BE2C (cell line): ENCODE measurements at regions not wholly inside any gene's neighbourhood (a gene's known extent, or its start where the extent isn't known, plus 50 kb on each side); places are given as distances from the start of the nearest gene placed in this dataset.

Experiments
- DNase-seq: peaks from one replicate; pipeline ENCODE4 v3.0.0-alpha.2; 2020
- H3K27me3 ChIP-seq: fragments of 250-450 bp; sonication (Bioruptor Pico); 2 replicates; pipeline ENCODE4 v1.5.1; 2020; ENCODE audit warnings: mild to moderate bottlenecking
- H3K36me3 ChIP-seq: fragments of 250-450 bp; sonication (Bioruptor Pico); 2 replicates; pipeline ENCODE4 v1.5.1; 2020; ENCODE audit warnings: mild to moderate bottlenecking
- H3K4me1 ChIP-seq: fragments of 250-450 bp; sonication (Bioruptor Pico); 2 replicates; pipeline ENCODE4 v1.5.1; 2020
- H3K4me3 ChIP-seq: 2 replicates; pipeline ENCODE4 v1.5.1; 2011; ENCODE audit warnings: low read depth, low read length
- H3K9me3 ChIP-seq: fragments of 250-450 bp; sonication (Bioruptor Pico); 2 replicates; pipeline ENCODE4 v1.5.1; 2020
- CTCF ChIP-seq: IDR thresholded peaks from 2 replicates; pipeline ENCODE4 v1.5.1; 2012; ENCODE audit warnings: mild to moderate bottlenecking, low read depth, low read length

- Histone ChIP-seq H3K36me3 (no peaks in the 10 kb centered on the region), H3K27me3 (no peaks in the 10 kb centered on the region), H3K4me1 (no peaks in the 10 kb centered on the region), H3K9me3 (no peaks in the 10 kb centered on the region), H3K4me3 (no peak overlapping the region)
- TF ChIP-seq CTCF, result no peak
- no peak for DNase-seq
Measured at GRCh38 chr3:22615790-22616189, 587.3 kb upstream of the UBE2E2 start.

- no peak for TF ChIP-seq CTCF
- no peaks in the 10 kb centered on the region for H3K4me1 ChIP-seq
- H3K36me3 ChIP-seq, result no peaks in the 10 kb centered on the region
- no peak overlapping the region for H3K4me3 ChIP-seq
- no peaks in the 10 kb centered on the region for H3K9me3 ChIP-seq
- H3K27me3 ChIP-seq, result no peaks in the 10 kb centered on the region
- no peak for DNase-seq
Measured at GRCh38 chr3:22617372-22617771, 585.8 kb upstream of the UBE2E2 start.

GRCh38 chr3:22620498-22620897 is 582.6 kb upstream of the UBE2E2 start:
- H3K4me3 ChIP-seq, result no peak overlapping the region
- no peaks in the 10 kb centered on the region for H3K27me3 ChIP-seq
- TF ChIP-seq CTCF, result no peak
- DNase-seq, result no peak
- no peaks in the 10 kb centered on the region for H3K36me3 ChIP-seq
- no peaks in the 10 kb centered on the region for H3K4me1 ChIP-seq
- H3K9me3 ChIP-seq, result no peaks in the 10 kb centered on the region

- no peak for DNase-seq
- Histone ChIP-seq H3K4me1 (no peaks in the 10 kb centered on the region), H3K4me3 (no peak overlapping the region), H3K27me3 (no peaks in the 10 kb centered on the region), H3K36me3 (no peaks in the 10 kb centered on the region), H3K9me3 (no peaks in the 10 kb centered on the region)
- TF ChIP-seq CTCF, result no peak
Measured at GRCh38 chr3:22621205-22621809, 581.8 kb upstream of the UBE2E2 start.

GRCh38 chr3:22627993-22628499 is 575.1 kb upstream of the UBE2E2 start:
- no peak overlapping the region for H3K4me3 ChIP-seq
- no peak for TF ChIP-seq CTCF
- H3K9me3 ChIP-seq, result no peaks in the 10 kb centered on the region
- no peaks in the 10 kb centered on the region for H3K27me3 ChIP-seq
- no peaks in the 10 kb centered on the region for H3K36me3 ChIP-seq
- no peak for DNase-seq
- no peaks in the 10 kb centered on the region for H3K4me1 ChIP-seq

- no peak overlapping the region for H3K4me3 ChIP-seq
- H3K36me3 ChIP-seq, result no peaks in the 10 kb centered on the region
- no peak for TF ChIP-seq CTCF
- DNase-seq, result no peak
- no peaks in the 10 kb centered on the region for H3K27me3 ChIP-seq
- H3K4me1 ChIP-seq, result no peaks in the 10 kb centered on the region
- no peaks in the 10 kb centered on the region for H3K9me3 ChIP-seq
Measured at GRCh38 chr3:22632536-22632935, 570.6 kb upstream of the UBE2E2 start.
